AG04450 (cell line): ENCODE measurements at regions not wholly inside any gene's neighbourhood (a gene's known extent, or its start where the extent isn't known, plus 50 kb on each side); places are given as distances from the start of the nearest gene placed in this dataset.

Experiments used
- CTCF ChIA-PET: fragments of 300-600, 350-600 bp; formaldehyde crosslinking; extraction: SDS; loops from one replicate; lab custom pipeline; 2022; ENCODE audit warnings: antibody characterized with exemption, inconsistent platforms; lab: Charles Lee
- POLR2A ChIA-PET: fragments of 350-600 bp; formaldehyde crosslinking; extraction: SDS; loops from one replicate; lab custom pipeline; 2021; ENCODE audit warnings: antibody characterized with exemption, inconsistent platforms; lab: Yijun Ruan, JAX
- DNase-seq: peaks from one replicate; pipeline ENCODE4 v3.0.0-alpha.2; 2011; ENCODE audit warnings: low read depth, low spot score
- H3K27ac ChIP-seq: one replicate; pipeline ENCODE4 v1.5.1; 2012; ENCODE audit warnings: low read depth, low read length, control low read depth
- H3K27me3 ChIP-seq: one replicate; pipeline ENCODE4 v1.6.0; 2012; ENCODE audit warnings: low read length; ENCODE audit not compliant: control insufficient read depth, insufficient read depth
- H3K4me3 ChIP-seq: 2 replicates; pipeline ENCODE4 v1.5.1; 2011; ENCODE audit warnings: mild to moderate bottlenecking, low read depth, low read length, control low read depth
- H3K9me3 ChIP-seq: 2 replicates; pipeline ENCODE4 v1.5.1; 2012; ENCODE audit warnings: low read length; ENCODE audit not compliant: control insufficient read depth, insufficient read depth
- TF ChIP-seq, protein P1 (sequence below): IDR thresholded peaks from 2 replicates; pipeline ENCODE4 v1.5.1; 2011; ENCODE audit warnings: low read depth, low read length, control low read depth, inconsistent platforms

DNA sequence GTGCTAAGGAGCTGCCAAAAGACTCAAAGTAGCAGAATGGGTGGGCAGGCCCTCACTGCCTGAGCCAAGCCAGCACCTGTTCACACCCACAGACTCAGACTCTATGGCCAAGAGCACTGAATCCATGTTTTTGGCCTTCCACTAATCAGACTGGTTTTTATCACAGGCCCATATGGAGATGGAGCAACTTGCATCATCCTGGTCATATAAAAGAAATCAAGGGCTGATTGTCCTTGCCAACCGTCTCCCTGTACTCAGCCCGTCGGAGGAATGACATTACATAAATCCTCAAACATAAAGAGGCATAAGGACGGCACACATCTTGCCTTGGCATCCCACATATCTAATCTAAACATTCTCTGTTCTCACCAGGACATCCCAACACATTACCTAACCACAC, 66.7 kb downstream of the MARCHF4 start:
- Histone ChIP-seq H3K27ac (no peak overlapping the region), H3K27me3 (no peaks in the 10 kb centered on the region), H3K4me3 (no peak overlapping the region), H3K9me3 (no peaks in the 10 kb centered on the region)
- TF ChIP-seq, protein P1, sequence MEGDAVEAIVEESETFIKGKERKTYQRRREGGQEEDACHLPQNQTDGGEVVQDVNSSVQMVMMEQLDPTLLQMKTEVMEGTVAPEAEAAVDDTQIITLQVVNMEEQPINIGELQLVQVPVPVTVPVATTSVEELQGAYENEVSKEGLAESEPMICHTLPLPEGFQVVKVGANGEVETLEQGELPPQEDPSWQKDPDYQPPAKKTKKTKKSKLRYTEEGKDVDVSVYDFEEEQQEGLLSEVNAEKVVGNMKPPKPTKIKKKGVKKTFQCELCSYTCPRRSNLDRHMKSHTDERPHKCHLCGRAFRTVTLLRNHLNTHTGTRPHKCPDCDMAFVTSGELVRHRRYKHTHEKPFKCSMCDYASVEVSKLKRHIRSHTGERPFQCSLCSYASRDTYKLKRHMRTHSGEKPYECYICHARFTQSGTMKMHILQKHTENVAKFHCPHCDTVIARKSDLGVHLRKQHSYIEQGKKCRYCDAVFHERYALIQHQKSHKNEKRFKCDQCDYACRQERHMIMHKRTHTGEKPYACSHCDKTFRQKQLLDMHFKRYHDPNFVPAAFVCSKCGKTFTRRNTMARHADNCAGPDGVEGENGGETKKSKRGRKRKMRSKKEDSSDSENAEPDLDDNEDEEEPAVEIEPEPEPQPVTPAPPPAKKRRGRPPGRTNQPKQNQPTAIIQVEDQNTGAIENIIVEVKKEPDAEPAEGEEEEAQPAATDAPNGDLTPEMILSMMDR: no peak
- POLR2A ChIA-PET: no interaction called here
- no peak for DNase-seq
- CTCF ChIA-PET: no interaction called here

DNA sequence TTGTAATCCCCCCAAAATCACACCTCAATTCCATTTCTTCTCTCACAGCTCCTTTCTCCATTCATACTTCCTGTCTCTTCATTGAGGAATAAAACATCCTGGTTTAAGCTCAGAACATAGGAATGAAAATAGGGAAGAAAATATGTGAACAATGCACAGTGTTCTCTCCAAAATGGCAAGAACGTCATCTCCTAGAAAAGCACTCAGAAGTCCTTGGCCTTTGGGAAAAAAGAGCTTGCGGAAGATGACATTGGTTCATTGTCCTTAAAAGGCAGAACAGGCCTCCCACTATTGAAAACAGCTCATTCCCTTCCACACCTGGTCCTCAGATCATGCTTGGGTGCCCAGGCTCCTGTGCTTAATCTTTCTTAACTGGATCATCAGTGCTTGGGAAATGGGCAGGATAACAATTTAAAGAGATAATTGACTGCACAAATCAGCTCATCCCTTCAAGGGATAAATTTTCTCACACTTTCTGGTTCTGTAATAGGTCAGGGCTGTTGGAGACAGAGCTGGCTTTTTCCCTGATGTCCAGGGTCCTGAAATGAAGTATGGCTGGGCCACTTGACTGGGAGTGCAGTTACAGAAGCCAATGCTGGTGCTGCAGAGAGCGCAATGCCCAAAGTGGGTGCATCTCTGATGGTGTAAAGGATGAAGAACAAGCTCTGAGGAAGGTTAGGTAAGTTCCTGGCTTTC, 69.2 kb downstream of the MARCHF4 start:
- TF ChIP-seq, protein P1: no peak
- Histone ChIP-seq H3K4me3 (no peak overlapping the region), H3K9me3 (no peaks in the 10 kb centered on the region), H3K27me3 (no peaks in the 10 kb centered on the region), H3K27ac (no peak overlapping the region)
- no peak for DNase-seq
- ChIA-PET POLR2A (interaction anchor here (0.6 to 1.4 kb wide), 5 partner anchors 18 to 185 kb away, joined by 3 to 8 read pairs (median 3); partner anchors contain the start of gene MARCHF4), CTCF (no interaction called here)

DNA sequence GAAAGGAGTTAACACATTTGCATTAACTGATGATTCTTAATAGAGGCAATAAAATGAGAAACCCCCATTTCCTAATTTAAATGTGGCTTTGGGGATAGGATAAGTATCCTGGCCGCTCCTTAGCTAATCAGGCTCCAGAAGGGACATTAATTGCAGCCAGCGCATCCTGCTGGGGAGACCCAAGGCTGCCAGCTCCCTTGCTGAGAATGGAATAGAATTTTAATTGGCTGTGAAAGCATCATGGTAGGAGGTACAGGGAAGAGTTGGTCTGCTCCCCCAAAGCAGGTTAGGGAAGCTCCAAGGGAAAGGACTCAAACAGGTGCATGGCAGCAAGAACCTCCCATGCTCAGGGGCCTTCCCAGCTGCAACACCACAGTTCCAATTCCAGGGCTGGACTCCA, 71.4 kb downstream of the MARCHF4 start:
- Histone ChIP-seq H3K9me3 (no peaks in the 10 kb centered on the region), H3K27me3 (no peaks in the 10 kb centered on the region), H3K27ac (no peak overlapping the region), H3K4me3 (no peak overlapping the region)
- POLR2A ChIA-PET: no interaction called here
- TF ChIP-seq, protein P1: no peak
- CTCF ChIA-PET: no interaction called here
- no peak for DNase-seq

DNA sequence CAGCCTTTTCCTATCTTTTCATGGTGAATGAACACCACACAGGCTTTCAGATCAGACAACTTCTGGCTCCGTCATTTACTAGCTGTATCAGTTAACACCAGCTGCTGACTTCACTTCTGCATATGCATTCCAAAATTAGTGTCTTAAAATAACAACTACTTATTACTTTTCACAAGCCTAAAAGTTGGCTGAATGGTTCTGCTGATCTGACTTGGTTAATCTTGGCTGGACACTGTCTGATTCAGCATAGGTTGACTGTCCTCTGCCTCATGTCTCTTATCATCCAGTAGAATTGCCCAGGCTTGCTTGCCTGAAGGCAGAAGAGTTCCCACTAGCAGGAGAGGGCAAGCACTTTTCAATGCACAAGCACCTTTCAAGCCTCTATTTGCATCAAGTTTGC, 72.7 kb downstream of the MARCHF4 start:
- Histone ChIP-seq H3K27ac (no peak overlapping the region), H3K4me3 (no peak overlapping the region), H3K27me3 (no peaks in the 10 kb centered on the region), H3K9me3 (no peaks in the 10 kb centered on the region)
- CTCF ChIA-PET: no interaction called here
- TF ChIP-seq, protein P1: no peak
- POLR2A ChIA-PET: no interaction called here
- DNase-seq: no peak

GRCh38 chr2:216298719-216299495, 73.4 kb downstream of the MARCHF4 start:
- H3K9me3 ChIP-seq: no peaks in the 10 kb centered on the region
- ChIA-PET CTCF (no interaction called here), POLR2A (no interaction called here)
- DNase-seq: peak; percentile 24
- peak overlapping the region; percentile 4 for H3K27ac ChIP-seq
- TF ChIP-seq, protein P1: no peak
- H3K27me3 ChIP-seq: no peaks in the 10 kb centered on the region
- H3K4me3 ChIP-seq: no peak overlapping the region
